Keratinocyte (primary cell): ENCODE measurements at regions not wholly inside any gene's neighbourhood (a gene's known extent, or its start where the extent isn't known, plus 50 kb on each side); places are given as distances from the start of the nearest gene placed in this dataset.

Experiments used
- EZH2 ChIP-seq: IDR thresholded peaks from one replicate; pipeline ENCODE4 v1.6.1; 2012; ENCODE audit warnings: inconsistent platforms, mild to moderate bottlenecking, low read length, moderate library complexity
- TF ChIP-seq, protein P1 (sequence below), 3 experiments: IDR thresholded peaks in 1 of 3; conservative IDR thresholded peaks in 1 of 3; optimal IDR thresholded peaks in 1 of 3; 2 replicates in 2 of 3; 3 replicates in 1 of 3; pipeline versions ENCODE3 to v1.5.1; 2011; ENCODE audit warnings: low read length in 3 of 3, mild to moderate bottlenecking in 3 of 3, moderate library complexity in 2 of 3, control low read depth in 1 of 3, inconsistent platforms in 1 of 3; ENCODE audit not compliant: insufficient read depth in 2 of 3; ENCODE audit errors: extremely low read depth in 1 of 3

DNA sequence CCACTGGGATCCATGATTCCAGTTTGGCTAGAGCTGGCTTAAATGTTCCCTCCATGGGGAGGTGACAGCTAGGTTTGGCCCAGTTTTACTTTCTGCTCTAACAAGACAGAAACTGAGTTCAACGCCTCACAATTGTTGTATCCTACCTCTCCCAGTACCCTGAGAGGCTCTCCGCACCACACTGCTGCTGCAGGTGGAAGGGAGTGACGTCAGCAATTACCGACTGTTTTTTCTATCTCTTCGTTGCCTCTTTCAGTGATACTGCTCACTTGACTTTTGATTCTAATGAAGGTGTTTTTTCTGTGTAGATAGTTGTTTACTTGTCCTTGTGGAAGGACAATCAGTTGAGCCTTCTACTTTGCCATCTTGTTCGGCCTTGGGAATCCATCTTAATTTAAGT, 204.9 kb upstream of the DUSP10 start:
- TF ChIP-seq, protein P1, sequence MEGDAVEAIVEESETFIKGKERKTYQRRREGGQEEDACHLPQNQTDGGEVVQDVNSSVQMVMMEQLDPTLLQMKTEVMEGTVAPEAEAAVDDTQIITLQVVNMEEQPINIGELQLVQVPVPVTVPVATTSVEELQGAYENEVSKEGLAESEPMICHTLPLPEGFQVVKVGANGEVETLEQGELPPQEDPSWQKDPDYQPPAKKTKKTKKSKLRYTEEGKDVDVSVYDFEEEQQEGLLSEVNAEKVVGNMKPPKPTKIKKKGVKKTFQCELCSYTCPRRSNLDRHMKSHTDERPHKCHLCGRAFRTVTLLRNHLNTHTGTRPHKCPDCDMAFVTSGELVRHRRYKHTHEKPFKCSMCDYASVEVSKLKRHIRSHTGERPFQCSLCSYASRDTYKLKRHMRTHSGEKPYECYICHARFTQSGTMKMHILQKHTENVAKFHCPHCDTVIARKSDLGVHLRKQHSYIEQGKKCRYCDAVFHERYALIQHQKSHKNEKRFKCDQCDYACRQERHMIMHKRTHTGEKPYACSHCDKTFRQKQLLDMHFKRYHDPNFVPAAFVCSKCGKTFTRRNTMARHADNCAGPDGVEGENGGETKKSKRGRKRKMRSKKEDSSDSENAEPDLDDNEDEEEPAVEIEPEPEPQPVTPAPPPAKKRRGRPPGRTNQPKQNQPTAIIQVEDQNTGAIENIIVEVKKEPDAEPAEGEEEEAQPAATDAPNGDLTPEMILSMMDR (optimal IDR thresholded peaks at IDR 0.05 in 1 of 3, IDR thresholded peaks at IDR 0.05 in 1 of 3, conservative IDR thresholded peaks at IDR 0.05 in 1 of 3; ENCODE audit: extremely low read depth in 1 of 3, insufficient read depth in 2 of 3, low read length in 3 of 3), result no peak
- no peak for TF ChIP-seq EZH2
